H9 (cell line): ENCODE measurements at regions not wholly inside any gene's neighbourhood (a gene's known extent, or its start where the extent isn't known, plus 50 kb on each side); places are given as distances from the start of the nearest gene placed in this dataset.

ENCODE experiments used
- DNase-seq: peaks from one replicate; pipeline ENCODE4 v3.0.0-alpha.2; 2017
- H2AFZ ChIP-seq: one replicate; pipeline ENCODE4 v1.6.1; 2013; ENCODE audit warnings: mild to moderate bottlenecking, low read length, control low read depth, moderate library complexity
- H2AK5ac ChIP-seq: 2 replicates; pipeline ENCODE4 v1.6.1; 2013; ENCODE audit warnings: low read length, control low read depth, mixed read lengths; ENCODE audit not compliant: insufficient read length
- H2BK120ac ChIP-seq: one replicate; pipeline ENCODE4 v1.6.1; 2013; ENCODE audit warnings: low read depth, mild to moderate bottlenecking, low read length, control low read depth, inconsistent platforms; ENCODE audit not compliant: poor library complexity, severe bottlenecking
- H2BK12ac ChIP-seq: 2 replicates; pipeline ENCODE4 v1.6.1; 2013; ENCODE audit warnings: low read length, control low read depth, mixed read lengths, low read depth; ENCODE audit not compliant: insufficient read length
- H2BK15ac ChIP-seq: 2 replicates; pipeline ENCODE4 v1.6.1; 2013; ENCODE audit warnings: low read depth, low read length, control low read depth
- H2BK20ac ChIP-seq: one replicate; pipeline ENCODE4 v1.6.1; 2013; ENCODE audit warnings: low read depth, mild to moderate bottlenecking, low read length, control low read depth, inconsistent platforms; ENCODE audit not compliant: poor library complexity, severe bottlenecking
- H2BK5ac ChIP-seq: 2 replicates; pipeline ENCODE4 v1.6.1; 2013; ENCODE audit warnings: low read length, control low read depth, mixed read lengths; ENCODE audit not compliant: insufficient read length
- H3K14ac ChIP-seq: 2 replicates; pipeline ENCODE4 v1.6.1; 2013; ENCODE audit warnings: low read length, control low read depth; ENCODE audit not compliant: insufficient read depth
- H3K18ac ChIP-seq: 2 replicates; pipeline ENCODE4 v1.6.1; 2013; ENCODE audit warnings: low read depth, mild to moderate bottlenecking, mixed read lengths, low read length, control low read depth; ENCODE audit not compliant: insufficient read length
- H3K23ac ChIP-seq: 2 replicates; pipeline ENCODE4 v1.6.1; 2013; ENCODE audit warnings: low read length, control low read depth, mixed read lengths, low read depth; ENCODE audit not compliant: insufficient read length
- H3K23me2 ChIP-seq: 2 replicates; pipeline ENCODE4 v1.6.1; 2013; ENCODE audit warnings: low read depth, mild to moderate bottlenecking, mixed read lengths, low read length, control low read depth; ENCODE audit not compliant: insufficient read length, poor library complexity, severe bottlenecking
- H3K27ac ChIP-seq: 2 replicates; pipeline ENCODE4 v1.5.1; 2013; ENCODE audit warnings: low read length, control low read depth, mixed read lengths, low read depth; ENCODE audit not compliant: insufficient read length
- H3K27me3 ChIP-seq: 2 replicates; pipeline ENCODE4 v1.6.1; 2013; ENCODE audit warnings: low read length, control low read depth, inconsistent platforms; ENCODE audit not compliant: insufficient read depth
- H3K4ac ChIP-seq: 2 replicates; pipeline ENCODE4 v1.6.1; 2013; ENCODE audit warnings: low read depth, mild to moderate bottlenecking, control low read depth, inconsistent platforms, low read length, moderate library complexity
- H3K4me1 ChIP-seq: 2 replicates; pipeline ENCODE4 v1.6.1; 2013; ENCODE audit warnings: low read length, control low read depth, inconsistent platforms; ENCODE audit not compliant: insufficient read depth
- H3K4me2 ChIP-seq: 2 replicates; pipeline ENCODE4 v1.6.1; 2013; ENCODE audit warnings: low read length, control low read depth, mixed read lengths; ENCODE audit not compliant: insufficient read length, insufficient read depth
- H3K56ac ChIP-seq: 2 replicates; pipeline ENCODE4 v1.6.1; 2013; ENCODE audit warnings: low read depth, mild to moderate bottlenecking, mixed read lengths, low read length, control low read depth; ENCODE audit not compliant: insufficient read length
- H3K79me1 ChIP-seq: 2 replicates; pipeline ENCODE4 v1.6.1; 2013; ENCODE audit warnings: low read depth, mild to moderate bottlenecking, moderate library complexity, low read length, control low read depth, inconsistent platforms; ENCODE audit not compliant: insufficient read depth, poor library complexity, severe bottlenecking
- H3K79me2 ChIP-seq: 2 replicates; pipeline ENCODE4 v1.6.1; 2013; ENCODE audit warnings: low read length, control low read depth, inconsistent platforms; ENCODE audit not compliant: insufficient read depth
- H3K9ac ChIP-seq: 2 replicates; pipeline ENCODE4 v1.6.1; 2013; ENCODE audit warnings: low read length, control low read depth, mixed read lengths; ENCODE audit not compliant: insufficient read length; ENCODE audit errors: extremely low read depth
- H3K9me3 ChIP-seq: one replicate; pipeline ENCODE4 v1.6.1; 2013; ENCODE audit warnings: low read depth, low read length, inconsistent platforms; ENCODE audit not compliant: control insufficient read depth
- H3T11ph ChIP-seq: one replicate; pipeline ENCODE4 v1.6.1; 2013; ENCODE audit warnings: mild to moderate bottlenecking, low read length, control low read depth, inconsistent platforms
- H4K20me1 ChIP-seq: one replicate; pipeline ENCODE4 v1.6.1; 2013; ENCODE audit not compliant: control insufficient read depth, insufficient read length, insufficient read depth
- H4K5ac ChIP-seq: 2 replicates; pipeline ENCODE4 v1.6.1; 2013; ENCODE audit warnings: low read depth, mild to moderate bottlenecking, mixed read lengths, low read length, control low read depth; ENCODE audit not compliant: insufficient read length
- H4K8ac ChIP-seq: replicated peaks from 2 replicates; pipeline ENCODE4 v1.6.1; 2013; ENCODE audit warnings: low read length, control low read depth, mixed read lengths, low read depth; ENCODE audit not compliant: insufficient read length
- H4K91ac ChIP-seq: 2 replicates; pipeline ENCODE4 v1.6.1; 2013; ENCODE audit warnings: low read depth, mild to moderate bottlenecking, moderate library complexity, mixed read lengths, low read length, control low read depth; ENCODE audit not compliant: insufficient read length
- H3K27ac Mint-ChIP-seq, 3 experiments: 2 replicates in 2 of 3; 3 replicates in 1 of 3; pipeline ENCODE4 v1.8.0; 2020 to 2021; ENCODE audit warnings: mixed read lengths in 3 of 3, mild to moderate bottlenecking in 1 of 3, moderate library complexity in 1 of 3
- H3K27me3 Mint-ChIP-seq: 2 replicates; pipeline ENCODE4 v1.8.0; 2021; ENCODE audit warnings: low read depth, mild to moderate bottlenecking, moderate library complexity, mixed read lengths
- H3K36me3 Mint-ChIP-seq, 3 experiments: 2 replicates in 2 of 3; 3 replicates in 1 of 3; pipeline ENCODE4 v1.8.0; 2020 to 2021; ENCODE audit warnings: low read depth in 3 of 3, mixed read lengths in 3 of 3; ENCODE audit not compliant: insufficient read depth in 1 of 3
- H3K4me1 Mint-ChIP-seq, 2 experiments: 2 replicates each; pipeline ENCODE4 v1.8.0; 2020; ENCODE audit warnings: mixed read lengths in 2 of 2
- H3K4me3 Mint-ChIP-seq, 2 experiments: 2 replicates in 1 of 2; 3 replicates in 1 of 2; pipeline ENCODE4 v1.8.0; 2020 to 2021; ENCODE audit warnings: mild to moderate bottlenecking in 2 of 2, mixed read lengths in 2 of 2, moderate library complexity in 1 of 2
- H3K9me3 Mint-ChIP-seq, 2 experiments: 2 replicates in 1 of 2; 3 replicates in 1 of 2; pipeline ENCODE4 v1.8.0; 2020; ENCODE audit warnings: mild to moderate bottlenecking in 2 of 2, mixed read lengths in 2 of 2, moderate library complexity in 1 of 2
- CTCF ChIP-seq: fragments of 200-600 bp; sonication (generic); conservative IDR thresholded peaks from 3 replicates; pipeline ENCODE4 v1.8.0; 2021; ENCODE audit warnings: antibody characterized with exemption, mild to moderate bottlenecking
- WGBS: extraction: QIAGEN DNeasy Blood & Tissue Kit; methylation state at CpG from one replicate; pipeline ENCODE4 v1.1.7; 2013; ENCODE audit warnings: missing lambda C conversion rate, low lambda C conversion rate, mixed read lengths; ENCODE audit not compliant: insufficient read length; ENCODE audit errors: extremely low coverage; 5-methylcytosine and 5-hydroxymethylcytosine counted together

GRCh38 chr5:89542736-89543135 lies 659.8 kb upstream of the MEF2C start:
- Histone ChIP-seq H4K5ac (no peak overlapping the region), H2BK15ac (no peak overlapping the region), H2BK120ac (no peak overlapping the region), H2AFZ (no peak overlapping the region), H3K9ac (no peak overlapping the region), H3K14ac (no peak overlapping the region), H3K9me3 (no peaks in the 10 kb centered on the region), H2BK12ac (no peak overlapping the region), H3K56ac (no peak overlapping the region), H3K23me2 (no peaks in the 10 kb centered on the region), H3K79me2 (no peaks in the 10 kb centered on the region), H3K4ac (no peak overlapping the region), H4K20me1 (no peaks in the 10 kb centered on the region), H3K18ac (no peak overlapping the region), H3K23ac (no peak overlapping the region), H4K8ac (no peak overlapping the region), H3K4me2 (no peak overlapping the region), H2AK5ac (no peak overlapping the region), H4K91ac (no peak overlapping the region), H3K27me3 (no peaks in the 10 kb centered on the region), H3T11ph (no peak overlapping the region), H3K27ac (no peak overlapping the region), H3K79me1 (no peaks in the 10 kb centered on the region), H2BK5ac (no peak overlapping the region), H2BK20ac (no peak overlapping the region), H3K4me1 (no peaks in the 10 kb centered on the region; the same call in 1 of the 2 replicates)
- no CpG with 5 or more reads among the region's 3 CpGs for WGBS
- no peaks in the 10 kb centered on the region for H3K36me3 Mint-ChIP-seq
- TF ChIP-seq CTCF = no peak
- no peak for DNase-seq
- no peaks in the 10 kb centered on the region for H3K9me3 Mint-ChIP-seq
- no peak overlapping the region for H3K27ac Mint-ChIP-seq
- H3K27me3 Mint-ChIP-seq = no peaks in the 10 kb centered on the region
- no peak overlapping the region for H3K4me3 Mint-ChIP-seq
- peaks cover 19 to 20% of the 10 kb centered on the region in 2 experiments for H3K4me1 Mint-ChIP-seq
